Upper lobe of right lung (tissue), 1 donor: ENCODE measurements at regions not wholly inside any gene's neighbourhood (a gene's known extent, or its start where the extent isn't known, plus 50 kb on each side); places are given as distances from the start of the nearest gene placed in this dataset.

Source experiments
- ATAC-seq: fragments of 200-7000 bp; cut with Tn5 transposase; one replicate; pipeline ENCODE4 v1.9.1; 2020; ENCODE audit warnings: mild to moderate bottlenecking, moderate library complexity
- DNase-seq: peaks from one replicate; pipeline ENCODE4 v3.0.0-alpha.2; 2020
- H3K27ac ChIP-seq: fragments of 200-600 bp; one replicate; pipeline ENCODE4 v1.8.0; 2022
- H3K27me3 ChIP-seq: fragments of 200-600 bp; one replicate; pipeline ENCODE4 v1.8.0; 2022; ENCODE audit warnings: mild to moderate bottlenecking
- H3K36me3 ChIP-seq: fragments of 200-600 bp; one replicate; pipeline ENCODE4 v1.8.0; 2022
- H3K4me1 ChIP-seq: fragments of 200-600 bp; one replicate; pipeline ENCODE4 v1.8.0; 2022
- H3K4me3 ChIP-seq: fragments of 200-600 bp; one replicate; pipeline ENCODE4 v1.8.0; 2022; ENCODE audit warnings: mild to moderate bottlenecking
- H3K9me3 ChIP-seq: fragments of 200-600 bp; one replicate; pipeline ENCODE4 v1.8.0; 2022
- intact Hi-C: fragments of 100-400 bp; cut with DNase I; formaldehyde crosslinking; loops from one replicate; pipeline ENCODE4 v1.11.0; 2022
- TF ChIP-seq, protein P1 (sequence below): fragments of 200-600 bp; IDR thresholded peaks from one replicate; pipeline ENCODE4 v1.8.0; 2022; ENCODE audit warnings: antibody characterized with exemption
- donor health status: DM: no; HTN: yes; CAD: no; lungs with severe emphysema.

DNA sequence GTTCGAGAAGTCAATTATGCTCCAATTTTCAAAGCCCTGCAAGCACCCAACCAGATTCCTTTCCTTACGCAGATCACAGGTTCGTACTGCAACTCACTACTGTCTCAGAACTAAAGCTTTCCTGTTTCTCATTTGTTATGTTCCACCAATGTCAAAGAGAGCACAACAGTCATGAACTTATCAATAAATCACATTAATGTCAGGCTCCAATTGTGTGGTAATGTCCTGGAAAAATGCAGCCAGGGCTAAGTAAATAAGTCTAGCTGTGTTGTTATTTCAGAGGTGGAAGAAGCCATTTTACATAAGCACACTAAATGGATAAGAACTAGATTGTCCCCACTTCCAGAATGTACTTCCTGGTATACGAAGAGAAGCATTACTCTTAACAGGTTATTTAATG lies 488.6 kb upstream of the PTGER4 start:
- H3K4me3 ChIP-seq = no peak overlapping the region
- H3K36me3 ChIP-seq = no peaks in the 10 kb centered on the region
- intact Hi-C loops = no loop called here
- H3K9me3 ChIP-seq = no peaks in the 10 kb centered on the region
- DNase-seq (no peak), ATAC-seq (peak; percentile 34)
- no peaks in the 10 kb centered on the region for H3K4me1 ChIP-seq
- TF ChIP-seq, protein P1, sequence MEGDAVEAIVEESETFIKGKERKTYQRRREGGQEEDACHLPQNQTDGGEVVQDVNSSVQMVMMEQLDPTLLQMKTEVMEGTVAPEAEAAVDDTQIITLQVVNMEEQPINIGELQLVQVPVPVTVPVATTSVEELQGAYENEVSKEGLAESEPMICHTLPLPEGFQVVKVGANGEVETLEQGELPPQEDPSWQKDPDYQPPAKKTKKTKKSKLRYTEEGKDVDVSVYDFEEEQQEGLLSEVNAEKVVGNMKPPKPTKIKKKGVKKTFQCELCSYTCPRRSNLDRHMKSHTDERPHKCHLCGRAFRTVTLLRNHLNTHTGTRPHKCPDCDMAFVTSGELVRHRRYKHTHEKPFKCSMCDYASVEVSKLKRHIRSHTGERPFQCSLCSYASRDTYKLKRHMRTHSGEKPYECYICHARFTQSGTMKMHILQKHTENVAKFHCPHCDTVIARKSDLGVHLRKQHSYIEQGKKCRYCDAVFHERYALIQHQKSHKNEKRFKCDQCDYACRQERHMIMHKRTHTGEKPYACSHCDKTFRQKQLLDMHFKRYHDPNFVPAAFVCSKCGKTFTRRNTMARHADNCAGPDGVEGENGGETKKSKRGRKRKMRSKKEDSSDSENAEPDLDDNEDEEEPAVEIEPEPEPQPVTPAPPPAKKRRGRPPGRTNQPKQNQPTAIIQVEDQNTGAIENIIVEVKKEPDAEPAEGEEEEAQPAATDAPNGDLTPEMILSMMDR = no peak
- no peaks in the 10 kb centered on the region for H3K27me3 ChIP-seq
- H3K27ac ChIP-seq = no peak overlapping the region

DNA sequence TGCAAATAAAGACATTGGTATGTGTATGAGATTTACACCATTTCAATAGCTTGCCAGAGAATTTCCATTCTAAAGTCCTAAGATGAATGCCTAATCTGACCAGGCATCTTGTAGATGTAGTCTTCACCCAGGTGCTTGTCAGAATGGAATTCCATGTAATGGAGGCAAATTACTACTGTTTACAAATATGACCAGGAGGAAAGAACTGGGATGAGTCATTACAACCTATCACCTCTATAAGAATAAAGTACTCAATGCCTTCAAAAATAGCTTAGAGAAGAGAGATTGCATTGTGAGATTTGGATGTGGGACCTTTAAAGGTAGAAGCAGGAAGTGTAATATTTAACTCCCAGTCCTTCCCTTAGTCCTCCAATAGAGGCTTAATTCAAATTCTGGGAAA lies 507.0 kb upstream of the PTGER4 start:
- Histone ChIP-seq H3K27ac (no peak overlapping the region), H3K36me3 (no peaks in the 10 kb centered on the region), H3K4me3 (no peak overlapping the region), H3K27me3 (no peaks in the 10 kb centered on the region), H3K4me1 (no peaks in the 10 kb centered on the region), H3K9me3 (peaks cover 8% of the 10 kb centered on the region)
- intact Hi-C loops = no loop called here
- no peak for ATAC-seq
- TF ChIP-seq, protein P1 = no peak
- DNase-seq = no peak

DNA sequence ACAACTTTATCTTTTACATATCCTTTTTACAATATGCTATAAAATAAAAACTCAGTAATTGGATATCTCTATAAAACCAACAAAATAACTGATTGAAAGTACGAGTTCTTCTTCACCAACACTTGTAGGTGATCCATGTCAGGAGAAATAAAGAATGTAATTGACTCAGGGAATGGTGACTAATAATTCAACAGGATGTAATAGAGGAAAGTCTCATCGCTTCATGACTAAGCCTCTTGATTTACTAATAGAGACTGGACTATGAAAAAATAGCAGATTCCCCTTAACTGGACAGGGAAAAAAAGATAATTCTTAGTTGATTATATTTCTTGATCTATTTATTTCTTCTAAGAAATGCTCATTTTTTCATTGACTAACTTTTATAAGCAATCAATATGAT lies 507.7 kb upstream of the PTGER4 start:
- Histone ChIP-seq H3K4me1 (no peaks in the 10 kb centered on the region), H3K27me3 (no peaks in the 10 kb centered on the region), H3K27ac (no peak overlapping the region), H3K9me3 (peaks cover under 1% of the 10 kb centered on the region), H3K4me3 (no peak overlapping the region), H3K36me3 (no peaks in the 10 kb centered on the region)
- intact Hi-C loops = no loop called here
- TF ChIP-seq, protein P1 = no peak
- ATAC-seq (no peak), DNase-seq (no peak)

DNA sequence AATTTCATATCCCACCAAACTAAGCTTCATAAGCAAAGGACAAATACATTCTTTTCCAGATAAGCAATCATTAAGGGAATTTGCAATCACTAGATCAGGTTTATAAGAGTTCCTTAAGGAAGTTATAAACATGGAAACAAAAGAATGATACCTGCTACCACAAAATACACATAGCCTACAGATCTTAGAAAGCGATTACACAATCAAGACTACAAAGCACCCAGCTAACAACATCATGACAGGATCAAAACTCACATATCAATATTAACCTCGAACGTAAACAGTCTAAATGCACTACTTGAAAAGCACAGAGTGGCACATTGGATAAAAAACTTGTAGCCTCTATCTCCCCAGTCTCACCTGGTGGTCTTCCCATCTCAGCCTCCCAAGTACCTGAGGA lies 512.4 kb upstream of the PTGER4 start:
- ATAC-seq (no peak), DNase-seq (no peak)
- Histone ChIP-seq H3K27me3 (no peaks in the 10 kb centered on the region), H3K36me3 (no peaks in the 10 kb centered on the region), H3K4me3 (no peak overlapping the region), H3K9me3 (no peaks in the 10 kb centered on the region), H3K4me1 (no peaks in the 10 kb centered on the region), H3K27ac (no peak overlapping the region)
- intact Hi-C loops = no loop called here
- TF ChIP-seq, protein P1 = no peak

DNA sequence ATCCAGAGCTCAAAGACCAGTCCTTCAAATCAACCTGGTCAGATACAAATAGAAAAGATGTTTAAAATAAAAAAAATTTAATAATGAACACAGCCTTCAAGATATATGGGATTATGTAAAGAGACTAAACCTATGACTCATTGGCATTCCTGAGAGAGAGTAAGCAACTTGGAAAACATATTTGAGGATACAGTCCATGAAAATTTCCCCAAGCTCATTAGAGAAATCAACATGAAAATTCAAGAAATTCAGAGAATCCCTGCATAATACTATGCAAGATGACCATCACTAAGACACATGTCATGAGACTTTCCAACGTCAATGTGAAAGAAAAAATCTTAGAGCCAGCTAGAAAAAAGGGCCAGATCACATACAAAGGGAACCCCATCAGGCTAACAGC lies 512.9 kb upstream of the PTGER4 start:
- Histone ChIP-seq H3K4me1 (no peaks in the 10 kb centered on the region), H3K27me3 (no peaks in the 10 kb centered on the region), H3K9me3 (no peaks in the 10 kb centered on the region), H3K36me3 (no peaks in the 10 kb centered on the region), H3K4me3 (no peak overlapping the region), H3K27ac (no peak overlapping the region)
- no peak for ATAC-seq
- intact Hi-C loops = no loop called here
- TF ChIP-seq, protein P1 = no peak
- DNase-seq = no peak
